HCT116 (cell line): ENCODE measurements at regions not wholly inside any gene's neighbourhood (a gene's known extent, or its start where the extent isn't known, plus 50 kb on each side); places are given as distances from the start of the nearest gene placed in this dataset.

ENCODE experiments used
- ATAC-seq: fragments of 200-7000 bp; cut with Tn5 transposase; 2 replicates; pipeline ENCODE4 v1.9.1; 2020; ENCODE audit warnings: mild to moderate bottlenecking, moderate library complexity
- BruUV-seq: library from RNA; stranded (reverse); fragments of 400-500 nt; replicated peaks from 2 replicates; lab custom pipeline; 2021; lab: Mats Ljungman, UMichigan
- CTCF ChIA-PET: fragments of 300-600 bp; sonication (Branson Sonifier 250); formaldehyde crosslinking; loops from one replicate; lab custom pipeline; 2021; ENCODE audit warnings: antibody characterized with exemption; lab: Charles Lee
- POLR2A ChIA-PET: fragments of 300-600, 350-600 bp; sonication (Branson Sonifier 250); formaldehyde crosslinking; loops from one replicate; lab custom pipeline; 2021; ENCODE audit warnings: antibody characterized with exemption; lab: Charles Lee
- RAD21 ChIA-PET, 2 experiments: fragments of 300-600 bp; sonication (Branson Sonifier 250); formaldehyde crosslinking; loops; one replicate each; lab custom pipeline; 2023; ENCODE audit warnings: low total read pairs in 2 of 2; ENCODE audit not compliant: uncharacterized antibody in 2 of 2, unreplicated experiment in 2 of 2, low non-redundant PET in 1 of 2; lab: Charles Lee
- DNase-seq: peaks from one replicate; pipeline ENCODE4 v3.0.0-alpha.2; 2010; ENCODE audit warnings: low read depth, low spot score
- H2AFZ ChIP-seq: fragments of 200-600 bp; shearing (Covaris generic), sonication (generic); 2 replicates; pipeline ENCODE4 v1.6.1; 2017; ENCODE audit warnings: low read depth, mixed run types, mixed read lengths, antibody characterized with exemption, low read length; ENCODE audit not compliant: poor library complexity, severe bottlenecking
- H3K27ac ChIP-seq: 2 replicates; pipeline ENCODE4 v1.5.1; 2012; ENCODE audit warnings: low read depth, low read length
- H3K27me3 ChIP-seq: fragments of 200-600 bp; sonication (generic); 2 replicates; pipeline ENCODE4 v1.6.1; 2016; ENCODE audit warnings: mixed run types, low read length, mixed read lengths; ENCODE audit not compliant: insufficient read depth
- H3K36me3 ChIP-seq, 2 experiments: fragments of 200-500 bp in 1 of 2; fragments of 200-600 bp in 1 of 2; sonication (Bioruptor generic) in 1 of 2; sonication (generic) in 1 of 2; 2 replicates each; pipeline versions ENCODE4 v1.5.1 to v1.6.1; 2014 to 2016; ENCODE audit warnings: low read length in 2 of 2, inconsistent platforms in 1 of 2, mixed read lengths in 1 of 2, mixed run types in 1 of 2; ENCODE audit not compliant: insufficient read depth in 2 of 2, control insufficient read depth in 1 of 2
- H3K4me1 ChIP-seq, 2 experiments: fragments of 200-600 bp in 1 of 2; sonication (generic) in 1 of 2; 2 replicates each; pipeline versions ENCODE4 v1.5.1 to v1.6.1; 2012 to 2017; ENCODE audit warnings: low read length in 2 of 2, inconsistent platforms in 1 of 2, mild to moderate bottlenecking in 1 of 2, mixed read lengths in 1 of 2, mixed run types in 1 of 2, moderate library complexity in 1 of 2; ENCODE audit not compliant: insufficient read depth in 2 of 2, control insufficient read depth in 1 of 2
- H3K4me2 ChIP-seq: fragments of 200-600 bp; sonication (generic); 2 replicates; pipeline ENCODE4 v1.6.1; 2017; ENCODE audit warnings: mixed run types, low read length, mixed read lengths
- H3K4me3 ChIP-seq, 2 experiments: fragments of 200-600 bp in 1 of 2; sonication (generic) in 1 of 2; replicated peaks in 1 of 2; 2 replicates each; pipeline ENCODE4 v1.5.1; 2011 to 2016; ENCODE audit warnings: low read length in 2 of 2, control low read depth in 1 of 2, low read depth in 1 of 2, mild to moderate bottlenecking in 1 of 2, mixed read lengths in 1 of 2, mixed run types in 1 of 2
- H3K79me2 ChIP-seq: fragments of 200-600 bp; sonication (generic); 2 replicates; pipeline ENCODE4 v1.6.1; 2017; ENCODE audit warnings: mild to moderate bottlenecking, mixed run types, low read length, moderate library complexity, mixed read lengths; ENCODE audit not compliant: insufficient read depth
- H3K9ac ChIP-seq: fragments of 200-600 bp; sonication (generic); 2 replicates; pipeline ENCODE4 v1.6.1; 2016; ENCODE audit warnings: low read length, mixed read lengths
- H3K9me2 ChIP-seq: fragments of 200-600 bp; sonication (generic), shearing (Covaris generic); 2 replicates; pipeline ENCODE4 v1.6.1; 2017; ENCODE audit warnings: mixed run types, mild to moderate bottlenecking, moderate library complexity; ENCODE audit not compliant: insufficient read depth
- H3K9me3 ChIP-seq, 2 experiments: fragments of 200-500 bp in 1 of 2; fragments of 200-600 bp in 1 of 2; sonication (Bioruptor generic) in 1 of 2; sonication (generic) in 1 of 2; 2 replicates each; pipeline ENCODE4 v1.6.1; 2014 to 2017; ENCODE audit warnings: low read length in 2 of 2, mixed read lengths in 2 of 2, inconsistent platforms in 1 of 2, low read depth in 1 of 2, mild to moderate bottlenecking in 1 of 2, mixed run types in 1 of 2, moderate library complexity in 1 of 2; ENCODE audit not compliant: control insufficient read depth in 1 of 2, insufficient read depth in 1 of 2
- H4K20me1 ChIP-seq: fragments of 200-600 bp; sonication (generic), shearing (Covaris generic); 2 replicates; pipeline ENCODE4 v1.6.1; 2017; ENCODE audit warnings: mixed run types, mild to moderate bottlenecking, moderate library complexity; ENCODE audit not compliant: insufficient read depth
- ATF3 ChIP-seq: IDR thresholded peaks from 2 replicates; pipeline ENCODE4 v1.6.1; 2012
- CBX3 ChIP-seq: IDR thresholded peaks from 2 replicates; pipeline ENCODE4 v1.6.1; 2012; ENCODE audit warnings: low read depth
- FOSL1 ChIP-seq: IDR thresholded peaks from 2 replicates; pipeline ENCODE4 v1.6.1; 2012; ENCODE audit warnings: low read depth
- MAX ChIP-seq: IDR thresholded peaks from 2 replicates; pipeline ENCODE4 v1.6.1; 2012
- POLR2AphosphoS5 ChIP-seq: IDR thresholded peaks from 2 replicates; pipeline ENCODE4 v1.6.1; 2011; ENCODE audit warnings: mild to moderate bottlenecking, low read depth, low read length, moderate library complexity
- RAD21 ChIP-seq: IDR thresholded peaks from 2 replicates; pipeline ENCODE4 v1.6.1; 2012; ENCODE audit warnings: low read depth, mild to moderate bottlenecking
- SRF ChIP-seq: IDR thresholded peaks from 2 replicates; pipeline ENCODE4 v1.6.1; 2012; ENCODE audit warnings: low read depth
- TCF7L2 ChIP-seq: IDR thresholded peaks from 2 replicates; pipeline ENCODE4 v1.7.0; 2011; ENCODE audit warnings: borderline replicate concordance, inconsistent platforms; ENCODE audit not compliant: insufficient read depth, insufficient read length; ENCODE audit errors: extremely low read depth
- YY1 ChIP-seq: IDR thresholded peaks from 2 replicates; pipeline ENCODE4 v1.6.1; 2011; ENCODE audit warnings: low read length, low read depth, moderate library complexity, mild to moderate bottlenecking; ENCODE audit not compliant: insufficient replicate concordance; ENCODE audit errors: extremely low read depth
- ZBTB33 ChIP-seq: IDR thresholded peaks from 2 replicates; pipeline ENCODE4 v1.6.1; 2011; ENCODE audit warnings: mild to moderate bottlenecking, low read length, moderate library complexity; ENCODE audit not compliant: insufficient replicate concordance; ENCODE audit errors: extremely low read depth
- ZFX ChIP-seq: fragments of 450-650 bp; IDR thresholded peaks from 2 replicates; pipeline ENCODE4 v1.6.1; 2017
- intact Hi-C: fragments of 100-400 bp; cut with micrococcal nuclease; formaldehyde crosslinking; loops from 2 replicates; pipeline ENCODE4 v1.10.0; 2022

GRCh38 chr7:156180451-156181229 lies 368.4 kb upstream of the SHH start:
- H3K27ac ChIP-seq = no peak overlapping the region
- H3K4me1 ChIP-seq = no peaks in the 10 kb centered on the region
- H3K79me2 ChIP-seq = no peaks in the 10 kb centered on the region
- TF ChIP-seq FOSL1 (no peak), TCF7L2 (no peak), CBX3 (no peak)
- no peaks in the 10 kb centered on the region for H3K27me3 ChIP-seq
- no peaks in the 10 kb centered on the region; a peak in 1 of 4 replicates for H3K9me3 ChIP-seq
- H3K4me2 ChIP-seq = no peak overlapping the region
- CTCF ChIA-PET = no interaction called here
- ATAC-seq (no peak), DNase-seq (no peak)
- H3K36me3 ChIP-seq = no peaks in the 10 kb centered on the region
- H2AFZ ChIP-seq = no peak overlapping the region
- no TSS peak for BruUV-seq
- intact Hi-C loops = no loop called here
- no peak overlapping the region for H3K9ac ChIP-seq
- no peak overlapping the region for H3K4me3 ChIP-seq
- RAD21 ChIA-PET = no interaction called here
- H4K20me1 ChIP-seq = no peaks in the 10 kb centered on the region
- POLR2A ChIA-PET = no interaction called here
- no peaks in the 10 kb centered on the region for H3K9me2 ChIP-seq

- CTCF ChIA-PET = no interaction called here
- intact Hi-C loops = no loop called here
Measured at GRCh38 chr7:156179872-156180390, 367.7 kb upstream of the SHH start.

More at GRCh38 chr7:156179872-156180390, 367.7 kb upstream of the SHH start:
- Histone ChIP-seq H3K9ac (no peak overlapping the region), H2AFZ (no peak overlapping the region), H4K20me1 (no peaks in the 10 kb centered on the region), H3K4me2 (no peak overlapping the region), H3K4me1 (no peaks in the 10 kb centered on the region), H3K36me3 (no peaks in the 10 kb centered on the region), H3K4me3 (no peak overlapping the region), H3K27ac (no peak overlapping the region), H3K27me3 (no peaks in the 10 kb centered on the region), H3K9me3 (no peaks in the 10 kb centered on the region)
- ChIA-PET RAD21 (no interaction called here), POLR2A (no interaction called here)
- no peak for ATAC-seq
- TF ChIP-seq TCF7L2 = no peak
- no peak for TF ChIP-seq ZFX
- TF ChIP-seq FOSL1 = no peak
- TF ChIP-seq MAX = no peak
- no peak for TF ChIP-seq POLR2AphosphoS5
- TF ChIP-seq ATF3 = no peak
- TF ChIP-seq RAD21 = no peak
- TF ChIP-seq ZBTB33 = no peak
- no peak for TF ChIP-seq SRF
- TF ChIP-seq YY1 = no peak
- TF ChIP-seq, all 23 proteins: peak for 0
- no peaks in the 10 kb centered on the region for H3K9me2 ChIP-seq
- no TSS peak for BruUV-seq
- H3K79me2 ChIP-seq = no peaks in the 10 kb centered on the region
- DNase-seq = no peak
